H4 (cell line): ENCODE measurements at regions not wholly inside any gene's neighbourhood (a gene's known extent, or its start where the extent isn't known, plus 50 kb on each side); places are given as distances from the start of the nearest gene placed in this dataset.
A peak's percentile ranks its signal among the peaks of the same experiment; 100 is the strongest.
"Not testable (repeated sequence)": the region's sequence is repeated elsewhere in the genome, so short reads cannot be mapped to it uniquely, and the experiment has no call there.

Experiments
- DNase-seq: peaks from one replicate; pipeline ENCODE4 v3.0.0-alpha.2; 2015; ENCODE audit warnings: low spot score

GRCh38 chr21:22754746-22755145 is 1756.5 kb downstream of the NCAM2 start:
- no peak for DNase-seq

- DNase-seq = peak; percentile 12
Observed at GRCh38 chr21:22758478-22758877, 1760.3 kb downstream of the NCAM2 start.

GRCh38 chr21:22762463-22762862 is 1764.3 kb downstream of the NCAM2 start:
- DNase-seq = no peak

- no peak for DNase-seq
Observed at GRCh38 chr21:22763442-22763841, 1765.2 kb downstream of the NCAM2 start.

- no peak for DNase-seq
Observed at GRCh38 chr21:22764222-22764621, 1766.0 kb downstream of the NCAM2 start.

- no peak for DNase-seq
Observed at GRCh38 chr21:22791376-22791775, 1793.2 kb downstream of the NCAM2 start.

- DNase-seq = peak; percentile 42
Observed at GRCh38 chr21:22791986-22792560, 1793.9 kb downstream of the NCAM2 start.

- no peak for DNase-seq
Observed at GRCh38 chr21:22795091-22795490, 1796.9 kb downstream of the NCAM2 start.

- DNase-seq = no peak
Observed at GRCh38 chr21:22795644-22796043, 1797.4 kb downstream of the NCAM2 start.

GRCh38 chr21:22796147-22796546 is 1797.9 kb downstream of the NCAM2 start:
- no peak for DNase-seq

- DNase-seq = no peak
Observed at GRCh38 chr21:22804151-22804550, 1805.9 kb downstream of the NCAM2 start.

- DNase-seq = no peak
Observed at GRCh38 chr21:22806278-22806677, 1808.1 kb downstream of the NCAM2 start.

GRCh38 chr21:22813201-22813600 is 1815.0 kb downstream of the NCAM2 start:
- no peak for DNase-seq

- DNase-seq = not testable (repeated sequence)
Observed at GRCh38 chr21:22818681-22819485, 1820.7 kb downstream of the NCAM2 start.

GRCh38 chr21:22827422-22827821 is 1829.2 kb downstream of the NCAM2 start:
- DNase-seq = no peak

- DNase-seq = no peak
Observed at GRCh38 chr21:22842875-22843274, 1844.7 kb downstream of the NCAM2 start.

GRCh38 chr21:22855581-22855980 is 1857.4 kb downstream of the NCAM2 start:
- no peak for DNase-seq

GRCh38 chr21:22871692-22872091 is 1873.5 kb downstream of the NCAM2 start:
- DNase-seq = no peak

- peak; percentile 27 for DNase-seq
Observed at GRCh38 chr21:22880573-22880972, 1882.4 kb downstream of the NCAM2 start.

- no peak for DNase-seq
Observed at GRCh38 chr21:22881131-22881530, 1882.9 kb downstream of the NCAM2 start.

GRCh38 chr21:22885079-22885478 is 1886.9 kb downstream of the NCAM2 start:
- DNase-seq = no peak

- no peak for DNase-seq
Observed at GRCh38 chr21:22885614-22886013, 1887.4 kb downstream of the NCAM2 start.

GRCh38 chr21:22889445-22889844 is 1891.2 kb downstream of the NCAM2 start:
- no peak for DNase-seq

GRCh38 chr21:22890656-22891055 is 1892.4 kb downstream of the NCAM2 start:
- DNase-seq = no peak
